Lung (tissue), 11 donors: ENCODE measurements at regions not wholly inside any gene's neighbourhood (a gene's known extent, or its start where the extent isn't known, plus 50 kb on each side); places are given as distances from the start of the nearest gene placed in this dataset.

ENCODE experiments used
- ATAC-seq: fragments of 200-7000 bp; cut with Tn5 transposase; one replicate; pipeline ENCODE4 v1.9.1; 2020; ENCODE audit warnings: moderate number of reproducible peaks; ENCODE audit not compliant: insufficient read depth, low FRiP score
- DNase-seq, 3 donors: peaks; one replicate each; pipeline ENCODE4 v3.0.0-alpha.2; 2013 to 2017
- H3K27ac ChIP-seq, 2 donors: one replicate each; pipeline ENCODE4 v1.5.1; 2013; ENCODE audit warnings: mild to moderate bottlenecking in 2 of 2, moderate library complexity in 2 of 2, control low read depth in 1 of 2, inconsistent platforms in 1 of 2, low read depth in 1 of 2, low read length in 1 of 2
- H3K27me3 ChIP-seq, 3 donors: one replicate each; pipeline ENCODE4 v1.5.1; 2013; ENCODE audit warnings: low read length in 2 of 3; ENCODE audit not compliant: control insufficient read depth in 3 of 3, insufficient read depth in 3 of 3
- H3K36me3 ChIP-seq, 4 donors: one replicate each; pipeline ENCODE4 v1.5.1; 2013; ENCODE audit warnings: low read length in 4 of 4, mild to moderate bottlenecking in 1 of 4, moderate library complexity in 1 of 4; ENCODE audit not compliant: control insufficient read depth in 4 of 4, insufficient read depth in 4 of 4
- H3K4me1 ChIP-seq, 5 donors: one replicate each; pipeline ENCODE4 v1.5.1; 2013; ENCODE audit warnings: low read length in 5 of 5, mild to moderate bottlenecking in 2 of 5, moderate library complexity in 1 of 5; ENCODE audit not compliant: control insufficient read depth in 5 of 5, insufficient read depth in 5 of 5
- H3K4me3 ChIP-seq: one replicate; pipeline ENCODE4 v1.5.1; 2013; ENCODE audit warnings: mild to moderate bottlenecking, control low read depth, moderate library complexity
- H3K9ac ChIP-seq, 2 donors: one replicate each; pipeline ENCODE4 v1.5.1; 2013; ENCODE audit warnings: low read length in 2 of 2, control low read depth in 1 of 2; ENCODE audit not compliant: insufficient read depth in 1 of 2
- H3K9me3 ChIP-seq, 4 donors: one replicate each; pipeline ENCODE4 v1.5.1; 2013; ENCODE audit warnings: low read length in 3 of 4, mild to moderate bottlenecking in 1 of 4, moderate library complexity in 1 of 4; ENCODE audit not compliant: control insufficient read depth in 4 of 4, insufficient read depth in 3 of 4
- WGBS, 2 donors: extraction: QIAGEN DNeasy Blood & Tissue Kit; methylation state at CpG; one replicate each; pipeline ENCODE4 v1.1.7; 2013; 5-methylcytosine and 5-hydroxymethylcytosine counted together
- TF ChIP-seq, protein P1 (sequence below): IDR thresholded peaks from 2 replicates; pipeline ENCODE4 v1.5.1; 2012; ENCODE audit warnings: mild to moderate bottlenecking; ENCODE audit errors: control extremely low read depth, extremely low read depth
- donor health status: control.
- donor health status: control.
- donor health status: Bipolar disorder and iron deficiency.
- donor health status: healthy.
- donor health status: DM: yes; HTN: yes; CAD: no.

DNA sequence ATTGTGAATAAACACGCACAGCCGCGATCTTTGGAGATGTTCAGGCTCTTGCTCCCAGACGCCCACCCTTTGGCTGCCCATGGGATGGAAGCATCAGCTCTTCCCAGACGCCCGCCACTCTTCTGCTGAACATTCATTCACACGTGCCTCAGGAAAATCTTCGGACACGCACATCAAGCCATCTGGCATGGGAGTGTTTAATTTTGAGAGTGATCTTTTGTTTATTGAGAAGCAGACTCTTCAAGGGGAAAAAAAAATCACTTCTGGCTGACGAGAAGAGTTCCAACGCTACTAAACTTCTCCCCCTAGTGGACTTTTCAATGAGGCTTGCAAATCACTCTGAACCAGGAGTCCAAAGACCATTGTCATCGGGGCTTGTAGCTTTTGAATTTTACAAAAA, 62.0 kb upstream of the NUDT7 start:
- peaks cover 0 to 5% (median 2%) of the 10 kb centered on the region in 4 donors for H3K9me3 ChIP-seq
- no peak overlapping the region for H3K27ac ChIP-seq
- H3K36me3 ChIP-seq: no peaks in the 10 kb centered on the region
- H3K9ac ChIP-seq: peak overlapping the region in 1 of 2 donors; percentile 7
- no peak overlapping the region for H3K4me3 ChIP-seq
- no peak for ATAC-seq
- peaks cover 0 to 2% (median 0%) of the 10 kb centered on the region in 3 donors for H3K27me3 ChIP-seq
- H3K4me1 ChIP-seq: no peaks in the 10 kb centered on the region
- DNase-seq: peak; percentile 39 to 86 (median 82)
- 24 to 43% methylated on average over 12 of the region's 12 CpGs for WGBS, 2 donors
- TF ChIP-seq, protein P1, sequence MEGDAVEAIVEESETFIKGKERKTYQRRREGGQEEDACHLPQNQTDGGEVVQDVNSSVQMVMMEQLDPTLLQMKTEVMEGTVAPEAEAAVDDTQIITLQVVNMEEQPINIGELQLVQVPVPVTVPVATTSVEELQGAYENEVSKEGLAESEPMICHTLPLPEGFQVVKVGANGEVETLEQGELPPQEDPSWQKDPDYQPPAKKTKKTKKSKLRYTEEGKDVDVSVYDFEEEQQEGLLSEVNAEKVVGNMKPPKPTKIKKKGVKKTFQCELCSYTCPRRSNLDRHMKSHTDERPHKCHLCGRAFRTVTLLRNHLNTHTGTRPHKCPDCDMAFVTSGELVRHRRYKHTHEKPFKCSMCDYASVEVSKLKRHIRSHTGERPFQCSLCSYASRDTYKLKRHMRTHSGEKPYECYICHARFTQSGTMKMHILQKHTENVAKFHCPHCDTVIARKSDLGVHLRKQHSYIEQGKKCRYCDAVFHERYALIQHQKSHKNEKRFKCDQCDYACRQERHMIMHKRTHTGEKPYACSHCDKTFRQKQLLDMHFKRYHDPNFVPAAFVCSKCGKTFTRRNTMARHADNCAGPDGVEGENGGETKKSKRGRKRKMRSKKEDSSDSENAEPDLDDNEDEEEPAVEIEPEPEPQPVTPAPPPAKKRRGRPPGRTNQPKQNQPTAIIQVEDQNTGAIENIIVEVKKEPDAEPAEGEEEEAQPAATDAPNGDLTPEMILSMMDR: peak; percentile 0

DNA sequence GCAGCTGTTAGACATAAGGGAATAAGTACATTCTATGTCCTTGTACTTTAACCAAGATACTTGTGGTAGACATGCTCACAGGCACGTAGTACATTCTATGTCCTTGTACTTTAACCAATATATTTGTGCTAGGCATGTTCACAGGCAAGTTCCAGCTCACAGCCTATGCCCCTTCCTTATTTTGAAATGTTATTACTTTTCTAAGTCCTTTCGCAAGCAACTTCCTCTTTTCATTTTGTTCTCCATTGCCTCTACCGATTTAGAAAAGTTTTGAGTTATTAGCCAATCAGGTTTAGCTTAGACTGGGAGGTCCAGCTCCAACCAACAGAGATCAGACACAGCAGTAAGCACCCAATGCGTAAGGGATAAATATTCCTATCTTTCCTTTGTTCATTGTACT, 60.1 kb upstream of the NUDT7 start:
- peaks cover 0 to 10% (median 0%) of the 10 kb centered on the region in 5 donors for H3K4me1 ChIP-seq
- H3K27me3 ChIP-seq: peaks cover 0 to 2% (median 0%) of the 10 kb centered on the region in 3 donors
- no peak overlapping the region for H3K27ac ChIP-seq
- WGBS, 2 donors: 65 to 75% methylated on average over 4 of the region's 4 CpGs
- no peak for DNase-seq
- ATAC-seq: no peak
- no peaks in the 10 kb centered on the region for H3K36me3 ChIP-seq
- no peak overlapping the region for H3K4me3 ChIP-seq
- peaks cover 0 to 5% (median 2%) of the 10 kb centered on the region in 4 donors for H3K9me3 ChIP-seq
- no peak overlapping the region for H3K9ac ChIP-seq
- TF ChIP-seq, protein P1: no peak

DNA sequence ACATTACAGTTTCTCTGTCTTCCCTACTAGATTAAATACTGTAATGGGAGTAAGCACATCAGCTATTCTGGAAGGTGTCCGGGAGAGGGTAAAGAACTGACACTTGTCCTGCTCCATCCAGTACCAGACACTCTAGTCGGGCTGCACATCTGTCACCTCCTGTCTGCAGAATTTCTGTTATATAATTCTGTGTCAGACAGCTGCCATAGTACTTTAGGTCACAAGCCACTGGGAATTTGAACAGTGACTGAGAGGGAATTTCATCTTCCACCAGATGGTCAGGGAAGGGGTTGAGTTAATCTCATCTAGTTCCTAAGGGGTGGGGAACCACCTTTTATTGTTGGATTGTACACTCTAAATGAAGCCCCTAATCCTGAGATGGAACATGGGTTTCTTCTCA, 58.6 kb upstream of the NUDT7 start:
- H3K4me1 ChIP-seq: peaks cover 0 to 23% (median 0%) of the 10 kb centered on the region in 5 donors
- no peak overlapping the region for H3K4me3 ChIP-seq
- H3K9me3 ChIP-seq: peaks cover 0 to 5% (median 2%) of the 10 kb centered on the region in 4 donors
- TF ChIP-seq, protein P1: no peak
- DNase-seq (no peak), ATAC-seq (no peak)
- no peak overlapping the region for H3K9ac ChIP-seq
- H3K36me3 ChIP-seq: no peaks in the 10 kb centered on the region
- H3K27me3 ChIP-seq: peaks cover 0 to under 1% (median 0%) of the 10 kb centered on the region in 3 donors
- 94 to 97% methylated on average over 2 of the region's 2 CpGs for WGBS, 2 donors
- H3K27ac ChIP-seq: no peak overlapping the region

DNA sequence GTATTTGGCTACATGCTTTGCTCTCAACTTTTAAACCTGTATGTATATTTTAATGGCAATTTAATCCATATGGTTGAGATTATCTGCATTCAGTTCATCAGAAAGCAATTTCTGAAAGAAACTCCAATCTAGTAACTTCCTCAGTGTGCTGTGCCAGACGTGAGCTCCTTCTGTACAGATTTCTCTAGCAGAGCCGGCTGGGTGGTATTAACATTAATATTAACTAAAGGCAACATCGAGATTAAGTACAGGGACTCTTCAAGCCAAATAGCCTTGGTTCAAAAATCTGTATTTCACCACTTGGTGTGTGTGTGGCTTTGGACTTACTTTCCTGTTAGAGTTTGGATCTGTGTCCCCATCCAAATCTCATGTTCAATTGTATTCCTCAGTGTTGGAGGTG, 55.5 kb upstream of the NUDT7 start:
- Histone ChIP-seq H3K4me3 (no peak overlapping the region), H3K27me3 (no peaks in the 10 kb centered on the region), H3K4me1 (peaks cover 0 to 25% (median 0%) of the 10 kb centered on the region in 5 donors), H3K9me3 (peaks cover 0 to 5% (median 2%) of the 10 kb centered on the region in 4 donors), H3K36me3 (no peaks in the 10 kb centered on the region), H3K9ac (no peak overlapping the region), H3K27ac (no peak overlapping the region)
- TF ChIP-seq, protein P1: no peak
- DNase-seq (peak; percentile 16 to 66 (median 51)), ATAC-seq (no peak)
- 66 to 76% methylated on average over 3 of the region's 3 CpGs for WGBS, 2 donors
